ENCODE measurements at regions not wholly inside any gene's neighbourhood (a gene's known extent, or its start where the extent isn't known, plus 50 kb on each side); places are given as distances from the start of the nearest gene placed in this dataset.
"Not testable (repeated sequence)": the region's sequence is repeated elsewhere in the genome, so short reads cannot be mapped to it uniquely, and the experiment has no call there.

- Histone ChIP-seq H3K27me3 (ENCODE audit: control insufficient read depth, insufficient read depth, low read length) (no peaks in the 10 kb centered on the region), H3K9me3 (ENCODE audit: control insufficient read depth, insufficient read depth, low read length) (peaks cover 96% of the 10 kb centered on the region)
Observed at GRCh38 chr7:56493704-56494450, 377.7 kb upstream of the NUPR2 start.

DNA sequence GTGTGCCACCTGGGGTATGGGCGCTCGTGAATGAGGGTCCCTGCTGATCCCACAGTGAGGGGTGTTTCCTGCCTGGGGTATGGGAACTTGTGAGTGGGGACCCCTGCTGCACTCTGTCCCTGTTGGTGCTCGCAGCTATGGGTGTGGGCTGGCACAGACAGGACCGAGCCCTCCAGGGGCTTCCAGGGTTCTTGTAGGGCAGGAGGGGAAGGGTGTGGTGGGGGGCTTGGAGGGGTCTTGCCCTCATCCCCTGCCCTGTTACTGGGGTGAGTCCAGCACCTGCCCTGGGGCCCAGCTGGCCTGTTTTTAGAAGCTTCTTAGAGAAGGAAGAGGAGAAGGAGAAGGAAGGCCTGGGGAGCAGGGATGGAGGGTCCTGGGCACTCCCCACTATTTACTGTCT, 377.0 kb upstream of the NUPR2 start:
- Histone ChIP-seq H3K9ac (ENCODE audit: low read depth, low read length) (no peak overlapping the region), H3K36me3 (ENCODE audit: control insufficient read depth, insufficient read depth, low read length) (no peaks in the 10 kb centered on the region), H3K27ac (ENCODE audit: low read depth, low read length) (no peak overlapping the region), H3K4me3 (ENCODE audit: low read depth, low read length) (no peak overlapping the region), H3K4me1 (ENCODE audit: control insufficient read depth, insufficient read depth, low read length) (no peaks in the 10 kb centered on the region), H3K27me3 (ENCODE audit: control insufficient read depth, insufficient read depth, low read length) (no peaks in the 10 kb centered on the region), H3K9me3 (ENCODE audit: control insufficient read depth, insufficient read depth, low read length) (peaks cover 95% of the 10 kb centered on the region)

More at GRCh38 chr7:56493704-56494450, 377.7 kb upstream of the NUPR2 start:
- Histone ChIP-seq H3K9ac (ENCODE audit: low read depth, low read length) (no peak overlapping the region), H3K36me3 (ENCODE audit: control insufficient read depth, insufficient read depth, low read length) (no peaks in the 10 kb centered on the region), H3K4me1 (ENCODE audit: control insufficient read depth, insufficient read depth, low read length) (no peaks in the 10 kb centered on the region), H3K27ac (ENCODE audit: low read depth, low read length) (no peak overlapping the region), H3K4me3 (ENCODE audit: low read depth, low read length) (no peak overlapping the region)

GRCh38 chr7:56491636-56492425, 375.6 kb upstream of the NUPR2 start:
- Histone ChIP-seq H3K36me3 (ENCODE audit: control insufficient read depth, insufficient read depth, low read length) (no peaks in the 10 kb centered on the region), H3K9me3 (ENCODE audit: control insufficient read depth, insufficient read depth, low read length) (peaks cover 95% of the 10 kb centered on the region), H3K27me3 (ENCODE audit: control insufficient read depth, insufficient read depth, low read length) (no peaks in the 10 kb centered on the region), H3K4me1 (ENCODE audit: control insufficient read depth, insufficient read depth, low read length) (no peaks in the 10 kb centered on the region), H3K27ac (ENCODE audit: low read depth, low read length) (no peak overlapping the region), H3K4me3 (ENCODE audit: low read depth, low read length) (no peak overlapping the region), H3K9ac (ENCODE audit: low read depth, low read length) (no peak overlapping the region)

- no peak overlapping the region for H3K27ac ChIP-seq (ENCODE audit: low read depth, low read length)
- H3K4me3 ChIP-seq (ENCODE audit: low read depth, low read length), result no peak overlapping the region
- H3K4me1 ChIP-seq (ENCODE audit: control insufficient read depth, insufficient read depth, low read length), result no peaks in the 10 kb centered on the region
- no peak overlapping the region for H3K9ac ChIP-seq (ENCODE audit: low read depth, low read length)
- H3K9me3 ChIP-seq (ENCODE audit: control insufficient read depth, insufficient read depth, low read length), result peaks cover 92% of the 10 kb centered on the region
- no peaks in the 10 kb centered on the region for H3K36me3 ChIP-seq (ENCODE audit: control insufficient read depth, insufficient read depth, low read length)
- no peaks in the 10 kb centered on the region for H3K27me3 ChIP-seq (ENCODE audit: control insufficient read depth, insufficient read depth, low read length)
Observed at GRCh38 chr7:56483861-56484550, 367.8 kb upstream of the NUPR2 start.

DNA sequence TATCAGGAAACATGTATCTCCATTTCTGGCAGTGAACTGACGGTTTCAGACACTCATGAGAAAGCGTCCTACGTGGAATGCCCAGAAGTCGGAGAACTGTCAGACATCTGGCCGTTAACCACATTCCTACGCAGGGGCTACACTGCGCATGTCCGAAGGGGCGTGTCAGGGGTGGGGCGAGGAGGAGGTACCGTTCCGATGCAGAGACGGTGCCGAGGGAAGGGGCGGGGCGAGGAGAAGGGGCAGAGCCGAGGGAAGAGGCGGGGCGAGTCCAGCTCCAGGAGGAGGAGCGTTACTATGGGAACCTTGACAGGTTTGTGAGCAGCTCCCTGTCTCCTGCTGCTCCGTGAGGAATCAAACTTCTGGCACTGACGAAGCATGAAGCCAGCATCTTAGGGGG, 366.9 kb upstream of the NUPR2 start:
- Histone ChIP-seq H3K4me1 (ENCODE audit: control insufficient read depth, insufficient read depth, low read length) (no peaks in the 10 kb centered on the region), H3K9ac (ENCODE audit: low read depth, low read length) (no peak overlapping the region), H3K9me3 (ENCODE audit: control insufficient read depth, insufficient read depth, low read length) (peaks cover 94% of the 10 kb centered on the region), H3K27me3 (ENCODE audit: control insufficient read depth, insufficient read depth, low read length) (no peaks in the 10 kb centered on the region), H3K36me3 (ENCODE audit: control insufficient read depth, insufficient read depth, low read length) (no peaks in the 10 kb centered on the region), H3K4me3 (ENCODE audit: low read depth, low read length) (no peak overlapping the region), H3K27ac (ENCODE audit: low read depth, low read length) (no peak overlapping the region)

- Histone ChIP-seq H3K4me3 (ENCODE audit: low read depth, low read length) (no peak overlapping the region), H3K36me3 (ENCODE audit: control insufficient read depth, insufficient read depth, low read length) (no peaks in the 10 kb centered on the region), H3K4me1 (ENCODE audit: control insufficient read depth, insufficient read depth, low read length) (no peaks in the 10 kb centered on the region), H3K9me3 (ENCODE audit: control insufficient read depth, insufficient read depth, low read length) (peaks cover 92% of the 10 kb centered on the region), H3K27ac (ENCODE audit: low read depth, low read length) (no peak overlapping the region), H3K27me3 (ENCODE audit: control insufficient read depth, insufficient read depth, low read length) (no peaks in the 10 kb centered on the region), H3K9ac (ENCODE audit: low read depth, low read length) (no peak overlapping the region)
Observed at GRCh38 chr7:56479748-56480147, 363.5 kb upstream of the NUPR2 start.

DNA sequence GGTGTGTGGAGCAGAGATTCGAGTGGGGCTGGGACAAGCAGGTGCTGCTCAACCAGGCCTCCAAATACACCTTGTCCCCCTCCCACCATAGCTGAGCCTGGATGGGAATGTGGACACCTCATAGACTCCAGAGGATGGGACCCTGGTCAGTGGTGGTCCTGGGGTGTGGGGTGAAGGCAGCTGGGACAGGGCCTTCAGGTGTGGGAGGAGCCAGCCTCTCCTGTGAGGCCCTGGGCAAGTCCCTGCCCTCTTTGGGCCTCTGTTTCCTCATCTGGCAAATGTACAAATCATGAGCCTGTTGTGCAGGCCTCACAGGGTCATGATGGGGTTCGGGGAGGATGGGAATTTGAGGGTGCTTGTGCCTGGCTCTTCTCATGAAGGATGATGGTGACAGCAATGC, 362.9 kb upstream of the NUPR2 start:
- H3K9me3 ChIP-seq (ENCODE audit: control insufficient read depth, insufficient read depth, low read length), result peaks cover 91% of the 10 kb centered on the region
- H3K36me3 ChIP-seq (ENCODE audit: control insufficient read depth, insufficient read depth, low read length), result no peaks in the 10 kb centered on the region
- H3K27me3 ChIP-seq (ENCODE audit: control insufficient read depth, insufficient read depth, low read length), result no peaks in the 10 kb centered on the region
- no peak overlapping the region for H3K27ac ChIP-seq (ENCODE audit: low read depth, low read length)
- no peak overlapping the region for H3K4me3 ChIP-seq (ENCODE audit: low read depth, low read length)
- H3K9ac ChIP-seq (ENCODE audit: low read depth, low read length), result no peak overlapping the region
- no peaks in the 10 kb centered on the region for H3K4me1 ChIP-seq (ENCODE audit: control insufficient read depth, insufficient read depth, low read length)

GRCh38 chr7:56474271-56474670, 358.1 kb upstream of the NUPR2 start:
- no peaks in the 10 kb centered on the region for H3K27me3 ChIP-seq (ENCODE audit: control insufficient read depth, insufficient read depth, low read length)
- no peaks in the 10 kb centered on the region for H3K36me3 ChIP-seq (ENCODE audit: control insufficient read depth, insufficient read depth, low read length)
- no peak overlapping the region for H3K4me3 ChIP-seq (ENCODE audit: low read depth, low read length)
- no peak overlapping the region for H3K9ac ChIP-seq (ENCODE audit: low read depth, low read length)
- H3K9me3 ChIP-seq (ENCODE audit: control insufficient read depth, insufficient read depth, low read length), result peaks cover 92% of the 10 kb centered on the region
- no peaks in the 10 kb centered on the region for H3K4me1 ChIP-seq (ENCODE audit: control insufficient read depth, insufficient read depth, low read length)
- H3K27ac ChIP-seq (ENCODE audit: low read depth, low read length), result no peak overlapping the region

DNA sequence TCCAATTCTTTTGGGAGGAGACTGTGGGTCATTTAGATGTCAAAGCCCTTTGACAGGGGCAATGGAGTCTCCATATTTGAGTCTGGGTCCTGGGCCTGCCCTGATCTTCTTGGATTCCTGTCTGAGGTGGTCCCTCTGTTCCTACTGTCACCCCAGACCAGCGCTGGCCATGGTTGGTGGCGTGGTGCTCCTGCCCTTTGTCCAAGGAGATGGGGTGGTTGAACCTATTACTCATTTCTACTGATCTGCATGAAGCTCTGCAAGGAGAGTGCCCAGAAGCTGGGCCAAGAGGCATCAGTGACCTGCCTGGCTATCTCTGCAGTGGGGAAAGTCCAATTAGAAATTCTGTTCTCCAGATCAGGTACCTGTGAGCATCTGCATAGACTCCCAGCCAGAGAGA, 355.6 kb upstream of the NUPR2 start:
- H3K9ac ChIP-seq (ENCODE audit: low read depth, low read length), result no peak overlapping the region
- H3K27ac ChIP-seq (ENCODE audit: low read depth, low read length), result no peak overlapping the region
- no peak overlapping the region; the same call in 1 of the 2 replicates for H3K4me3 ChIP-seq (ENCODE audit: low read depth, low read length)
- no peaks in the 10 kb centered on the region for H3K36me3 ChIP-seq (ENCODE audit: control insufficient read depth, insufficient read depth, low read length)
- no peaks in the 10 kb centered on the region for H3K4me1 ChIP-seq (ENCODE audit: control insufficient read depth, insufficient read depth, low read length)
- H3K27me3 ChIP-seq (ENCODE audit: control insufficient read depth, insufficient read depth, low read length), result no peaks in the 10 kb centered on the region
- H3K9me3 ChIP-seq (ENCODE audit: control insufficient read depth, insufficient read depth, low read length), result peaks cover 95% of the 10 kb centered on the region

DNA sequence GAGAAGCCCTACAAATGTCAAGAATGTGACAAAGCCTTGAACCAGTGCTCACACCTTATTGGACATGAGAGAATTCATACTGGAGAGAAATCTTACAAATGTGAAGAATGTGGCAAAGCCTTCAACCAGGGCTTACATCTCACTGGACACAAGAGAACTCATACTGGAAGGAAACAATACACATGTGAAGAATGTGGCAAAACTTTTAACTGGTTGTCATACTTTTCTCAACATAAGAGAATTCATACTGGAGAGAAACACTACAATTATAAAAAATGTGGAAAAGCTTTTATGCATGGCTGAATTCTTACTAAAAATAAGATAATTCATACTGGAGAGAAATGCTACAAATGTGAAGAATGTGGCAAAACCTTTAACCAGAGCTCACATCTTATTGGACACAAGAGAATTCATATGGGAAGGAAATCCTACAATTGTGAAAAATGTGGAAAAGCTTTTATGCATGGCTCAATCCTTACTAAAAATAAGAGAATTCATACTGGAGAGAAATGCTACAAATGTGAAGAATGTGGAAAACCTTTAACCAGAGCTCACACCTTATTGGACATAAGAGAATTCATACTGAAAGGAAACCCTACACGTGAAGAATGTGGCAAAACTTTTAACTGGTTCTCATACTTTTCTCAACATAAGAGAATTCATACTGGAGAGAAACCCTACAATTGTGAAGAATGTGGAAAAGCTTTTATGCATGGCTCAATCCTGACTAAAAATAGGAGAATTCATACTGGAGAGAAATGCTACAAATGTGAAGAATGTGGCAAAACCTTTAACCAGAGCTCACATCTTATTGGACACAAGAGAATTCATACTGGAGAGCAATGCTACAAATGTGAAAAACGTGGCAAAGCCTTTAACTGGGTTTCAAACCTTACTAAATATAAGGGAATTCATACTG, 350.6 kb upstream of the NUPR2 start:
- H3K36me3 ChIP-seq (ENCODE audit: control insufficient read depth, insufficient read depth, low read length); H3K9ac ChIP-seq (ENCODE audit: low read depth, low read length); H3K4me1 ChIP-seq (ENCODE audit: control insufficient read depth, insufficient read depth, low read length); H3K27me3 ChIP-seq (ENCODE audit: control insufficient read depth, insufficient read depth, low read length); H3K4me3 ChIP-seq (ENCODE audit: low read depth, low read length); H3K27ac ChIP-seq (ENCODE audit: low read depth, low read length): not testable (repeated sequence)
- peaks cover 93% of the 10 kb centered on the region for H3K9me3 ChIP-seq (ENCODE audit: control insufficient read depth, insufficient read depth, low read length)

All from HUES48 (cell line).